ENCODE measurements at regions not wholly inside any gene's neighbourhood (a gene's known extent, or its start where the extent isn't known, plus 50 kb on each side); places are given as distances from the start of the nearest gene placed in this dataset.

- TF ChIP-seq POLR2A (IDR thresholded peaks at IDR 0.05) (no peak), CTCF (IDR thresholded peaks at IDR 0.05) (no peak)
These were observed 457.5 kb upstream of the GNPDA2 start for GRCh38 chr4:45183905-45184304.

Data from Peyer's patch (tissue), 4 donors.